Mesodermal cell (in vitro differentiated cells): ENCODE measurements at regions not wholly inside any gene's neighbourhood (a gene's known extent, or its start where the extent isn't known, plus 50 kb on each side); places are given as distances from the start of the nearest gene placed in this dataset.

Experiments used
- H3K27ac ChIP-seq: 2 replicates; pipeline ENCODE4 v1.7.0; 2013; ENCODE audit warnings: mild to moderate bottlenecking, low read depth, low read length, moderate library complexity; ENCODE audit not compliant: severe bottlenecking
- H3K36me3 ChIP-seq: 2 replicates; pipeline ENCODE4 v1.7.1; 2013; ENCODE audit warnings: mild to moderate bottlenecking, low read length, moderate library complexity; ENCODE audit not compliant: control insufficient read depth, insufficient read depth
- H3K4me1 ChIP-seq: one replicate; pipeline ENCODE4 v1.7.1; 2013; ENCODE audit warnings: mild to moderate bottlenecking, low read length; ENCODE audit not compliant: insufficient read depth, control insufficient read depth, poor library complexity, severe bottlenecking
- H3K4me3 ChIP-seq: 2 replicates; pipeline ENCODE4 v1.7.0; 2013; ENCODE audit warnings: low read length, control low read depth, mild to moderate bottlenecking; ENCODE audit not compliant: insufficient read depth, poor library complexity, severe bottlenecking; ENCODE audit errors: extremely low read depth
- H3K9me3 ChIP-seq: 2 replicates; pipeline ENCODE4 v1.7.1; 2013; ENCODE audit warnings: mild to moderate bottlenecking, low read length, moderate library complexity; ENCODE audit not compliant: control insufficient read depth
- WGBS, 2 experiments: methylation state at CpG; one replicate each; pipeline ENCODE4 v1.1.5; 2013; ENCODE audit warnings: missing lambda C conversion rate in 2 of 2; ENCODE audit not compliant: insufficient coverage in 2 of 2; 5-methylcytosine and 5-hydroxymethylcytosine counted together

GRCh38 chr13:31631071-31631470 is 108.3 kb upstream of the RXFP2 start:
- peaks cover 7% of the 10 kb centered on the region for H3K4me1 ChIP-seq
- H3K27ac ChIP-seq = no peak overlapping the region
- H3K4me3 ChIP-seq = no peak overlapping the region
- H3K36me3 ChIP-seq = no peaks in the 10 kb centered on the region
- no peaks in the 10 kb centered on the region for H3K9me3 ChIP-seq
- no CpG with 5 or more reads among the region's 3 CpGs for WGBS, 2 experiments

GRCh38 chr13:31631746-31632145 is 107.6 kb upstream of the RXFP2 start:
- H3K4me1 ChIP-seq = peaks cover 7% of the 10 kb centered on the region
- no peaks in the 10 kb centered on the region for H3K36me3 ChIP-seq
- H3K4me3 ChIP-seq = no peak overlapping the region
- no peak overlapping the region for H3K27ac ChIP-seq
- H3K9me3 ChIP-seq = no peaks in the 10 kb centered on the region

- H3K4me3 ChIP-seq = no peak overlapping the region
Observed at GRCh38 chr13:31638577-31638976, 100.7 kb upstream of the RXFP2 start.

GRCh38 chr13:31639443-31640163 is 99.7 kb upstream of the RXFP2 start:
- peak overlapping the region; percentile 19 for H3K27ac ChIP-seq
- WGBS, 2 experiments = 80 to 100% methylated on average over 1 to 2 of the region's 5 CpGs
- H3K4me3 ChIP-seq = no peak overlapping the region
- peaks cover 9% of the 10 kb centered on the region for H3K4me1 ChIP-seq
- H3K9me3 ChIP-seq = no peaks in the 10 kb centered on the region
- H3K36me3 ChIP-seq = no peaks in the 10 kb centered on the region

More at GRCh38 chr13:31638577-31638976, 100.7 kb upstream of the RXFP2 start:
- Histone ChIP-seq H3K4me1 (peaks cover 9% of the 10 kb centered on the region), H3K27ac (no peak overlapping the region), H3K36me3 (no peaks in the 10 kb centered on the region), H3K9me3 (no peaks in the 10 kb centered on the region)
- no CpG with 5 or more reads among the region's 1 CpG for WGBS, 2 experiments

- Histone ChIP-seq H3K27ac (no peak overlapping the region), H3K4me1 (no peaks in the 10 kb centered on the region), H3K9me3 (no peaks in the 10 kb centered on the region), H3K36me3 (no peaks in the 10 kb centered on the region), H3K4me3 (no peak overlapping the region)
- 75% methylated on average over 4 of the region's 4 CpGs for WGBS, 2 experiments
Observed at GRCh38 chr13:31649766-31650165, 89.6 kb upstream of the RXFP2 start.

DNA sequence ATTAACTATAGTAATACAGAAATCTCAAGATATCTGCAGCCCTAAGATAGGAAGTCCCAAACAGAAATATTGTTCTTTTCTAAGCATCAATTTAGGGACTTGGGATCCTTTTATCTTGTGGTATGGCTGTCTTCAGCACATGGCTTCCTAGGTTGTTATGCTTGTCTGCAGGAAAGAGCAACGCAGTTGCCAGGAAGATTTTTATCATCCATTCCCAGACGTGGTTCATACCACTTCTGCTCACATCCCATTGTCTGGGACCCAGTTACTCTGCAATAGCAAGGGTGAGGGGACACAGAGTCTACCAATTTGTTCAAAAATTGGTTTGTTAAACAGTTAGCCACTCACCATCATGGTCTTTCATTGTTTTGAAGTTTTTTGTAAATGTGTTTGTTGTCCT is 85.6 kb upstream of the RXFP2 start:
- H3K4me3 ChIP-seq = no peak overlapping the region
- no peak overlapping the region for H3K27ac ChIP-seq
- WGBS, 2 experiments = 83% methylated on average over 2 of the region's 2 CpGs; no CpG with 5 or more reads in 1 of the 2 experiments
- H3K9me3 ChIP-seq = no peaks in the 10 kb centered on the region
- H3K36me3 ChIP-seq = no peaks in the 10 kb centered on the region
- no peaks in the 10 kb centered on the region for H3K4me1 ChIP-seq

- no peaks in the 10 kb centered on the region for H3K9me3 ChIP-seq
- H3K36me3 ChIP-seq = no peaks in the 10 kb centered on the region
- WGBS, 2 experiments = 20% methylated on average over 1 of the region's 1 CpG; no CpG with 5 or more reads in 1 of the 2 experiments
- no peak overlapping the region for H3K4me3 ChIP-seq
- H3K4me1 ChIP-seq = no peaks in the 10 kb centered on the region
- H3K27ac ChIP-seq = no peak overlapping the region
Observed at GRCh38 chr13:31663880-31664585, 75.3 kb upstream of the RXFP2 start.

DNA sequence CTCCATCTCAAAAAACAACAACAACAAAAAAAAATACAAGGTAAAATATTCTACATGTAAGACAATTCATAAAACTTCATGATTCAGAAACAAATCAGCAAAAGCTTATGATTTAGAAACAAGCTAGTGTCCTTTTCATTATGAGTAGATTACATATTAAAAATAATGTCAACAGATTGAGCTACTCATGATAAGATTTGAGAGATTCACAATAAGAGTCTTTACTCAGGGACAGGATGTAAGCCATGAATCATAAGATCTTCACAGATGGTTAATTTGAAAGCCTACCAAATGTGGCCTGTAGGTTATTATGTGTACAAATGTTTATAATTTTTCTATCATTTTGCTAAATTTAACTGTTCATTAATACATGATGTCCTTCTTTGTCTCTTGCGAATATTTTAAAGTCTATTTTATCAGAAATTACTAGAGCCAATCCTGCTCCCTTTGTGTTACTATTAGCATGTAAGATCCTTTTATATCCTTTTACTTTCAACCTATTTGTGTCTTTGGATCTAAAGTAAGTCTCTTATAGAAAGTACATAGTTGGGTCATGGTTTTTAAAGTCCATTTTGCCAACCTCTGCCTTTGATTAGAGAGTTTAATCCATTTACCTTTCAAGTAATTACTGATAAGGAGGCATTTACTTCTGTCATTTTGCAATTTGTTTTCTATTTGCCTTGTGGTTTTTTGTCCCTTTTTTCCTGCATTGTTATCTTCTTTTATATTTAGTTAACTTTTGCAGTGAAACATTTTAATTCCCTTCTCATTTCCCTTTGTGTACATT is 68.3 kb upstream of the RXFP2 start:
- WGBS, 2 experiments = no CpG with 5 or more reads among the region's 1 CpG
- Histone ChIP-seq H3K4me3 (no peak overlapping the region), H3K9me3 (no peaks in the 10 kb centered on the region), H3K4me1 (no peaks in the 10 kb centered on the region), H3K27ac (no peak overlapping the region), H3K36me3 (no peaks in the 10 kb centered on the region)

- H3K4me1 ChIP-seq = no peaks in the 10 kb centered on the region
- H3K27ac ChIP-seq = no peak overlapping the region
- H3K9me3 ChIP-seq = no peaks in the 10 kb centered on the region
- H3K36me3 ChIP-seq = no peaks in the 10 kb centered on the region
- H3K4me3 ChIP-seq = no peak overlapping the region
- WGBS, 2 experiments = no CpG with 5 or more reads among the region's 1 CpG
Observed at GRCh38 chr13:31674051-31674450, 65.3 kb upstream of the RXFP2 start.

DNA sequence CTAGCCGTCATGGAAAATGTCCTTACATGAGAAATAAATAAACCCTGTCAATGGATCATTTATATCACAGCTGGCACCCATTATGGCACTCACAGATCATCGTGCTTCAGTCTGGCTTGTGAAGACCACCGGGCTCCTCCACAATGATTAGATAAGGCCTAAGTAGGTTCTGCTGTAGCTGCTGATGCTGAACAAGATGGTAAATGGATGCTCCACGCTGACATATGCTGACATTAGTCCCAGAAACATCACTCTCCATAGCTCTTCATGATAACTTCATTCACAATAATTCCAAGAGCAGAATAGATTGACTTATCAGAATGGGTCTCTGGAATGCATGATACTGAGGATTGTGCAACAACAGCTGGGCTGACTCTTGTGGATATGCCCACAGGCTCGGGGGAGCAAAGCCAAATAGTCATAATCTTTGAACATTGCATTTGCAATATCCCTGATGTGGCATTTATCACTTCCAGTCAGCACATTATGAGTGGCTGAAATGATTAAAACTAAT is 63.8 kb upstream of the RXFP2 start:
- Histone ChIP-seq H3K27ac (no peak overlapping the region), H3K4me3 (no peak overlapping the region), H3K36me3 (no peaks in the 10 kb centered on the region), H3K9me3 (no peaks in the 10 kb centered on the region), H3K4me1 (no peaks in the 10 kb centered on the region)
- 86 to 100% methylated on average over 2 to 4 of the region's 5 CpGs for WGBS, 2 experiments
